ENCODE measurements at regions not wholly inside any gene's neighbourhood (a gene's known extent, or its start where the extent isn't known, plus 50 kb on each side); places are given as distances from the start of the nearest gene placed in this dataset.
"Not testable (repeated sequence)": the region's sequence is repeated elsewhere in the genome, so short reads cannot be mapped to it uniquely, and the experiment has no call there.

DNA sequence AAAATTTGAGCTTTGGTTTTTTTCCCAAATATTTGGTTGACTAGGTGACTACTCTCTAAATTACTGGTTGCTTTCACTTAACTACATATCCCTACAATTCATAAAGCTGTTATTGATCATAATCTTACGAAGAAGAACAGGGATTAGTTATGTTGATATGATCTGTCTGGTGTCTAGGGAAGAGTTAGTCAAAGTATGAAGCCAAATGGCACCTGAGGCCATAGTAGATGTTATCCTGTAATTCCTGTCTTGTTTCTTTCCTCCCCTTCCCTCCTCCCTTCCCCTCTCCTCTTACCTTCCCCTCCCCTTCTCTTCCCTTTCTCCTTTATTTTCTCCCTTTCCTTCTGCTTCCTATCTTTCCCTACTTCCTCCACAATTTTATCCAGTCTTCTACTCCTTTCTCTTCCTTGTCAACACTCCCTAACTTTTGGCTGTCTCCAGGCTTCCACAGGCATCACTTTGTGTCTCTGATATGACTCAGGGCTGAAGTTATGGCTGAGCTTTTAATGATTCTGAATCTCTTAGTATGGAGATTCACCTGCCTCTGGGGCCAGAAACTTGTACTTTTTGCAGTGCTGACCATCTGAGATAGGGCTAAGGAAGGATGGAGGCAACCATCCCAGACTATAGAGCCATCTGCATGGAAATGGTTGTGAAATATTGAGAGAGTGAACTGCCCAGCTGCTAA is 149.9 kb upstream of the TCF4 start:
- no peak for DNase-seq (ENCODE audit: low spot score)

DNA sequence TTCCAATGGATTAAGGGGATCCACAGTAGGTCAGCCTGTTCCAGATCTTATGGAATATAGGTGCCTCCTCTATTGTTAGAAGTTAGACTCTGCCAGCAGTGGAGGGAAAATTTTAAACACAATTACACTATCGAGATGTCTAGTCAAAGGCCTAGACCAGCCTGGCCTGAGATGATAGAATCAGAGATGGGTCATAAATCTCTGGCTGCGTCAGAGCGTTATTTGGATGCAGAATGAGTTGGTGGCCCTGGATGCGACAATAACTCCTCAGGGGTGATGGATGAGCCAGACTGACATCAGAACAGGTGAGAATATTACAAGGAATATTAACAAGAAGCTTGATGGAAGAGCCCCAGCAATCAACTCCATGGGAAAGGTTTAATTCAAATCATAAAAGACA is 149.3 kb upstream of the TCF4 start:
- DNase-seq (ENCODE audit: low spot score): no peak

GRCh38 chr18:55735969-55736368 is 148.0 kb upstream of the TCF4 start:
- DNase-seq (ENCODE audit: low spot score): no peak

DNA sequence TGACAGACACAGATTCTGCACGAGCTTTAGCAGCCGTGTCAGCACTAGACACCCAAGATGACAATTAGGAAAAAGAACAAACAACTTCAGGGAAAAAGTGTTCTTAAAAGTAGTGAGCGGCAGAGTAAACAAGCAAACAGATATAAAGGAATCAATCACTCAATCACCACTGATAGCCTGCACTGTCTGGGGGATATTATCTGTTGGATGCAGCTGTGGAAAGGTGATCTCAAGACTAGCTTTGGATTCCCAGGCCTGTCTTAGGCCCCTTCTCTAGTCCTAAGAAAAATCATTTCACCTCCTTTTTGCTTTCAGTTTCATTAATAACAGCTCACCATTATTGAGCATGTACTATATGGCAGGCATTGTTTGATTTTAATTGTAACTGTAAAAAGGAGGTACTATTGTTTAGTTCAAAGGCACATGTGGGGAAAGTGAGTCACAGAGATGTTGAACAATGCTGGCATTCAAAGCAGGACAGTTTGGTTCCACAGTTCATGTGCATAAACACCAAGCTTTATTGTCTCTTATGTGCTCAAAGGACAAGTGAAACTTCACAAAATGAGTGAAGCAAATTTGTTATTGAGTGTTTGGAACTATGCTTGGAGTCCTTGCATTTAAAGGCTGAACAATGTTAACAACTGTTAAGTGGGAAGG is 147.3 kb upstream of the TCF4 start:
- DNase-seq (ENCODE audit: low spot score): no peak

DNA sequence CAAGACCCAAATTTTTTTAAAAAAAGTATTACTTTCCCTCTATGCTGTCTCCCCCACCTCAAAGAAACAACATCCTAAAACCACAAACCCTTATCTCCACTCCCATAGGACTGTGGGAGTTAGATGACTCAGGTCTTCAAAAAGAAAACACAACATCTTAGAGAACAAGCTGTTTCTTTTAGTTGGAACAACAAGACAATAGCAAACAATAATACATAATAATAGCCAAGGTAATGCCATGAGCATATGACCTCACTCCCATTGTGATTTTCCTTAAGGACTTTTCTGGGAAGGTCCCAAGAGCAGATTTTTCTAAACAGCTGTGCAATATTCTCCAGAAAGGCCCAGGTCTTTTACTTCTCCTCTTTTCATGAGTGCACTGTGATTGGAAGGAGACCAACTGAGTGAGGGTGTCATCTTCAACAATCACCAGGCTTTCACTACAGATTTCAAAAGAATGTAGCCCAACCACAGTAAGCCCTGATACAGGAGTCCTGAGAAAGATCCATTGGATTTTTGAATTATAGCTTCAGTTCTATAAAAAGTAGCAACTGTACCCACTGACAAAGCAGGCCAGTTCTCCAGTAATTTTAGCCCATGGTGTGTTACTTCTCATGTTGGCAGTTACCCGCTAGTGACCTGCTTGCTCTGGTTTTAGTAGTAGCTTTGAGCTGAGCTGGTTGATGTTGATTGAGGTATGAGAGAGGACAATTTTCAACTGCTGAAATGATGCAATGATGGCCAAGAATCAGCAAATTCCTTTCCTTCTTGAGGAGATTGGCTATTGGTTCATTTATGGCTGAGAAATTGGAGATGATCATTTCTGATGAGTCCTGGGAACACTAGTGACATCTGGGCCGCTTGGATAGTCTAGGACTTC is 144.5 kb upstream of the TCF4 start:
- DNase-seq (ENCODE audit: low spot score): no peak

DNA sequence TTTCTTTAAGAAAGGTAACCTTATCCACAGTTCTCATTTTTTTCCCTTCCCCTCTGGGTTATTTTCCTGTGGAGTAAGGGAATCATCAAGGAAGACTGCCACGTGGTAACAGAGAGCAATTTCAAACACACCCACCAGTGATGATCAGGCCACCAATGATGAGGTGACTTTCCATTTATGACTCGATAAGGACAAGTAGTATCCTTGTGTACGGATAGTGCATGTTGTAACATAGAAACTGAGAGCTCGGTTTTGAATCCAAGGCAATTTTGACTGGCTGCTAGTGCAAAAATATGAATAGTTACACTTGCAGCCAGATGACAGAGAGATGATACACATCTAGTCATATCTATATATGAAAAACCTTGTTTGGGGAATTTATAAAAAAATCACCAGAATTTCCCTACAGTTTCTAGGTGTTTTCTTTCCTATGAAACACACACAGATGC is 143.6 kb upstream of the TCF4 start:
- DNase-seq (ENCODE audit: low spot score): no peak

DNA sequence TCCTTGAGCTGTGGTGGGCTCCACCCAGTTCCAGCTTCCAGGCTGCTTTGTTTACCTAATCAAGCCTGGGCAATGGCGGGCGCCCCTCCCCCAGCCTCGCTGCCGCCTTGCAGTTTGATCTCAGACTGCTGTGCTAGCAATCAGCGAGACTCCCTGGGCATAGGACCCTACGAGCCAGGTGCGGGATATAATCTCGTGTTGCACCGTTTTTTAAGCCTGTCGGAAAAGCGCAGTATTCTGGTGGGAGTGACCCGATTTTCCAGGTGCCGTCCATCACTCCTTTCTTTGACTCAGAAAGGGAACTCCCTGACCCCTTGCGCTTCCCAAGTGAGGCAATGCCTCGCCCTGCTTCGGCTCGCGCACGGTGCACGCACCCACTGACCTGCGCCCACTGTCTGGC is 133.0 kb upstream of the TCF4 start:
- DNase-seq (ENCODE audit: low spot score): not testable (repeated sequence)

- DNase-seq (ENCODE audit: low spot score): no peak
Observed at GRCh38 chr18:55713707-55714106, 125.7 kb upstream of the TCF4 start.

DNA sequence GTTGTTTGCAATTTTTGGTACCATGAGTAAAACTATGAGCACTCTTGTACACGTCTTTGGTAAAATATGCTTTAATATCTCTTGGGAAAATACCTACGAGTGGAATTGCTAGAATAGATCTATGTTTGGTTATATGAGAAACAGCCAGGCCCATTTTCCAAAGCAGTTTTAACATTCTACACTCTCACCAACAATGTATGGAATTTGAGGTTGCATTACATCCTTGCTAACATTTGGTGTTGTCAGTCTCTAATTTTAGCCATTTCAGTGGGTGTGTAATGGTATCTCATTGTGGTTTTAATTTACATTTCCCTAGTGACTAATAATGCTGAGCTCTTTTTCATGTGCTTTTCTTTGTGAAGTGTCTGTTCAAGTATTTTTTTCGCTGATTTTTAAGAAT is 118.9 kb upstream of the TCF4 start:
- DNase-seq (ENCODE audit: low spot score): no peak

DNA sequence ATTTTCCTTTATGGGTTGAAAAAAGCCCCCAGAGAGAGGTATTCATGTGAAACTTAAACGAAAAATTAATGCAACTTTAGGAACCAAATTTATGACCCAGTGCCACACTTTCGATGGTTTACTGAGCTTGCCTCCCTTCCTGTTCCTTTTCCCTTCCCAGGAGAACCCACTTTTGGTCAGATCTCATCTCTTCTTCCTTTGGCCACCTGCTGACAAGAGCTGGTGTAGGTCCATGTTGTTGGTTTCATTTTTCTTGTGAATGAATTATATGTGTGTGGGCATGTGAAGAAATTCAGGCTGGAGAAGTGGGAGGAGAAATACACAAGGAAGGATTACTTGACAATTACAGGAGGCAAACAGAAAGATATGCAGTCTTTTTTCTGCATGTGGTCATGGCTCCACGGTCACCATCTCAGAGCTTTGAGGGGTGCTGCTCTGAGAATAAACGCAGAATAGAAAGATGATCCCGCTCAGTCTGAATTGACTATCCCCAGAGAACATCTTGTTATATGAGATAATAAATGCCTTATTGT is 111.3 kb upstream of the TCF4 start:
- no peak for DNase-seq (ENCODE audit: low spot score)

DNA sequence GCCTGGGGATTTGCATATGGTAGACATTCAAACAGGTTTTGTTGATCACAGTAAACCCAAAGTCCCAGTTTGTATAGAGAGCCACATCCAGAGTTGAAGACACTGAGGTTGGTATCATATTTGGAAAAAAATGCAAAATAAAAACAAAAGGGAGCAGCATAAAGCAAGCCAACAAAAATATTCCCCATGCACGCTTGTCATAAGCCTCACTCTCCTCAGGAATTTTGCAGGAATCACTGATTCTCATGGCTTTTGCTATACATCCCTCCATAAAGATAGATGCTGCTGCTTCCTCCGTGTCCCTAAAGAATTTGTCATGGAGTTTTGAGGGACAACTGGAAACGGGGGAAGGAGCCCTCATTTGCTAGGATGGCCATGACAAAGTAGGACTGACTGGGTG is 108.8 kb upstream of the TCF4 start:
- no peak for DNase-seq (ENCODE audit: low spot score)

DNA sequence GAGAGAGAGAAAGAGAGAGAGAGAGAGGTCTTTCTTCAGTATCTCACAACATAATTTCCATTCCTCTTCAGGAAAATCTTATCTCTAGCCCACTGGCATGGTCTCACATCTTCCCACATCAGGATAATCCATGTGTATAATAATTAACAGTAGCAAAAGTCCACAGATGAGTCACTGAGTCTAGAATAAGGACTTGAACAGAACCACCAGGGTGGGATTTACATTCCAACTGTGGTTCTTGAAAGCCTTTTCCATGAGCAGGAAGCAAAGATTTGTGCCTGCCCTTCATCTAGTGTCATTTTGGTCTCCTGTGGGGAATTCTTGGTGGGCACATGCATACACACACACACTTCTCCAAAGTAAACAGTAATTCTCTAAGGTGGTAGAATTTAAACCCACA is 107.1 kb upstream of the TCF4 start:
- DNase-seq (ENCODE audit: low spot score): no peak

GRCh38 chr18:55694291-55694690 is 106.3 kb upstream of the TCF4 start:
- DNase-seq (ENCODE audit: low spot score): no peak

- no peak for DNase-seq (ENCODE audit: low spot score)
Observed at GRCh38 chr18:55688030-55688429, 100.0 kb upstream of the TCF4 start.

GRCh38 chr18:55687106-55687505 is 99.1 kb upstream of the TCF4 start:
- no peak for DNase-seq (ENCODE audit: low spot score)

- no peak for DNase-seq (ENCODE audit: low spot score)
Observed at GRCh38 chr18:55685638-55686037, 97.6 kb upstream of the TCF4 start.

- DNase-seq (ENCODE audit: low spot score): no peak
Observed at GRCh38 chr18:55672574-55673361, 84.8 kb upstream of the TCF4 start.

- no peak for DNase-seq (ENCODE audit: low spot score)
Observed at GRCh38 chr18:55665506-55665905, 77.5 kb upstream of the TCF4 start.

DNA sequence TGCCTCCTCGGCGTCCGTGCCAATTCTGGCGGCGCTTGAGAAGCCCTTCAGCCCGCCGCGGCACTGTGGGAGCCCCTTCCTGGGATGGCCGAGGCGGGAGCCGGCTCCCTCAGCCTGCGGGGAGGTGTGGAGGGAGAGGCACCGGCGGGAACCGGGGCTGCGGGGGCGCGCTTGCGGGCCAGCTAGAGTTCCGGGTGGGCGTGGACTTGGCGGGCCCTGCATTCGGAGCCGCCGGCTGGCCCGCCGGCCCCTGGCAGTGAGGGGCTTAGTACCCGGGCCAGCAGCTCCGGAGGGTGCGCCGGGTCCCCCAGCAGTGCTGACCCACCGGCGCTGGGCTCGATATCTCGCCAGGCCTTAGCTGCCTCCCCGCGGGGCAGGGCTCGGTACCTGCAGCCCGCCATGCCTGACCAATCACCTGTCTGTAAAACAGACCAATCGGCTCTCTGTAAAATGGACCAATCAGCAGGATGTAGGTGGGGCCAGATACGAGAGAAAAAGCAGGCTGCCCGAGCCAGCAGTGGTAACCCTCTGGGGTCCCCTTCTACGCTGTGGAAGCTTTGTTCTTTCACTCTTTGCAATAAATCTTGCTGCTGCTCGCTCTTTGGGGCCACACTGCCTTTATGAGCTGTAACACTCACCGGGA is 76.9 kb upstream of the TCF4 start:
- not testable (repeated sequence) for DNase-seq (ENCODE audit: low spot score)

DNA sequence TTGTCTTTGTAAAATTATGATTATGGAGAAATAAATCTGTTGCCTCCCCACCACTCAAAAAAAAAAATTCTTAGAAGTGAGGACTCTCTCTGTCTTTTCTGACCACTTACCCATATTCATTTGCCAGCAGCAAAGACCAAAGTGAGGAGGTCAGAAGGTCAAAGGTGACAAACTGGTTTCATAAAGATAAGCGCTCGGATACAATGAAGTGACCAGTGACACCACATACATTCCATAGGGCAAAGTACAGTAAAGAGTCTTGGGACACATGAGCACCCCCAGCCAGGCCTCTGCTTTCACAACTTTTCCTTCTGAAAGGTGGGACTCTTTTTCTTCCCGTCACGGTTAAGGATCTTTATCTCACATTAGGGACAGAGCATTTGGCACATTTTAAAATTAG is 75.9 kb upstream of the TCF4 start:
- no peak for DNase-seq (ENCODE audit: low spot score)

DNA sequence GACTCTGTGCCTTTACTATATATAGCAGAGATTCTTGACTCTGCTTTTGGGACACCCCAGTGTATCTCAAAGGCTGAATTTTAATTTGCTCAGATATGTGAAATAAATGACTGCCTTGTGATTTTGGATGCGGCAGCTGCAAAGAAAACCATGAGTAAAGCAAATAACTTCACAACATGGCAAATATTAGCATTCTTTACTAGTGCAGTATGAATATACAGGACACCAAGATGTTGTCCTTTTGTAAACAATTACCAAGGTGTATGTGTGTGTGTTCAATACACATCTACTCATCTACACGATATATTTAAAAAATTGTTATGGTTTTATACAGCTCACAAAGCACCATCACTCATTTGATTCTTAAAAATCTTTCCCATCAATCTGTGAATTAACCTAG is 70.6 kb upstream of the TCF4 start:
- no peak for DNase-seq (ENCODE audit: low spot score)

All from umbilical cord (tissue), 1 donor.